Endodermal cell (in vitro differentiated cells): ENCODE measurements at regions not wholly inside any gene's neighbourhood (a gene's known extent, or its start where the extent isn't known, plus 50 kb on each side); places are given as distances from the start of the nearest gene placed in this dataset.
A peak's percentile ranks its signal among the peaks of the same experiment; 100 is the strongest.
"Not testable (repeated sequence)": the region's sequence is repeated elsewhere in the genome, so short reads cannot be mapped to it uniquely, and the experiment has no call there.

Source experiments
- DNase-seq: peaks from one replicate; pipeline ENCODE4 v3.0.0-alpha.2; 2017
- H3K27ac ChIP-seq: 2 replicates; pipeline ENCODE4 v1.5.1; 2013; ENCODE audit warnings: mild to moderate bottlenecking, low read depth, low read length, moderate library complexity
- H3K27me3 ChIP-seq: 2 replicates; pipeline ENCODE4 v1.6.1; 2013; ENCODE audit warnings: mild to moderate bottlenecking, low read length, moderate library complexity; ENCODE audit not compliant: insufficient read depth, control insufficient read depth, poor library complexity, severe bottlenecking
- H3K36me3 ChIP-seq: 2 replicates; pipeline ENCODE4 v1.7.0; 2013; ENCODE audit warnings: mild to moderate bottlenecking, low read length, moderate library complexity; ENCODE audit not compliant: control insufficient read depth, insufficient read depth
- H3K4me1 ChIP-seq: one replicate; pipeline ENCODE4 v1.7.0; 2013; ENCODE audit warnings: low read length; ENCODE audit not compliant: control insufficient read depth, insufficient read depth
- H3K4me3 ChIP-seq: 2 replicates; pipeline ENCODE4 v1.5.1; 2013; ENCODE audit warnings: mild to moderate bottlenecking, low read length, moderate library complexity
- H3K9ac ChIP-seq: 2 replicates; pipeline ENCODE4 v1.6.1; 2013; ENCODE audit warnings: mild to moderate bottlenecking, low read length, moderate library complexity; ENCODE audit not compliant: poor library complexity, severe bottlenecking; ENCODE audit errors: extremely low read depth
- H3K9me3 ChIP-seq: 2 replicates; pipeline ENCODE4 v1.6.1; 2013; ENCODE audit warnings: mild to moderate bottlenecking, low read length, moderate library complexity; ENCODE audit not compliant: control insufficient read depth
- H3K27ac Mint-ChIP-seq: 2 replicates; pipeline ENCODE4 v1.8.0; 2020; ENCODE audit warnings: mixed read lengths
- H3K27me3 Mint-ChIP-seq: 2 replicates; pipeline ENCODE4 v1.8.0; 2021; ENCODE audit warnings: mild to moderate bottlenecking, mixed read lengths; ENCODE audit not compliant: insufficient read depth
- H3K36me3 Mint-ChIP-seq: 2 replicates; pipeline ENCODE4 v1.8.0; 2020; ENCODE audit warnings: low read depth, mixed read lengths
- H3K4me1 Mint-ChIP-seq: 2 replicates; pipeline ENCODE4 v1.8.0; 2020; ENCODE audit warnings: mixed read lengths
- H3K4me3 Mint-ChIP-seq: 2 replicates; pipeline ENCODE4 v1.8.0; 2020; ENCODE audit warnings: mild to moderate bottlenecking, moderate library complexity, mixed read lengths
- H3K9me3 Mint-ChIP-seq: 2 replicates; pipeline ENCODE4 v1.8.0; 2020; ENCODE audit warnings: mild to moderate bottlenecking, mixed read lengths
- WGBS, 2 experiments: methylation state at CpG; one replicate each; pipeline versions ENCODE4 v1.1.5 to v1.1.7; 2013; ENCODE audit warnings: missing lambda C conversion rate in 2 of 2, mixed read lengths in 1 of 2; ENCODE audit not compliant: insufficient coverage in 1 of 2, insufficient read length in 1 of 2; 5-methylcytosine and 5-hydroxymethylcytosine counted together
- TF ChIP-seq, protein P1 (sequence below): fragments of 200-600 bp; sonication (generic); conservative IDR thresholded peaks from 2 replicates; pipeline ENCODE4 v1.5.0; 2021; ENCODE audit warnings: antibody characterized with exemption, mild to moderate bottlenecking

DNA sequence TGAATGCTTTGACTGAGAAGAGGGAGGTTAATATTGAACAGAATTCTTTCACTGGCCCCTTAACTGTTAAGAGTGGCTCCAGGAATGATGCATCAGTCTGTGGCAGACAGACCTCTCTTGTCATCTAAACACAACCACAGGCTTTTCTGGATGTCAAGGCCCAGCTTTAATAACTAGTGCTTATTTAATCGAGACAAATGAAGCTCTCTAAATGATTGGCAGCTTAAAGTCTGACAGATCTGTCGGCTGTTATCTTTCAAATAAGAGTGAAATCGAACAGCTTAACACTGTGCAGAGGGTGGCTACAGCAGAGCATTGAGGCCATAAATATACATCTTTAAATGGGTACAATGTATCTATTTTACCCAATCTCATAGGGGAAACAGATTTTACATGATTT is 500.8 kb upstream of the PABPC4L start:
- H3K9me3 ChIP-seq: peaks cover 19% of the 10 kb centered on the region
- WGBS, 2 experiments: 91% methylated on average over 3 of the region's 3 CpGs; no CpG with 5 or more reads in 1 of the 2 experiments
- peaks cover 16% of the 10 kb centered on the region for H3K9me3 Mint-ChIP-seq
- TF ChIP-seq, protein P1, sequence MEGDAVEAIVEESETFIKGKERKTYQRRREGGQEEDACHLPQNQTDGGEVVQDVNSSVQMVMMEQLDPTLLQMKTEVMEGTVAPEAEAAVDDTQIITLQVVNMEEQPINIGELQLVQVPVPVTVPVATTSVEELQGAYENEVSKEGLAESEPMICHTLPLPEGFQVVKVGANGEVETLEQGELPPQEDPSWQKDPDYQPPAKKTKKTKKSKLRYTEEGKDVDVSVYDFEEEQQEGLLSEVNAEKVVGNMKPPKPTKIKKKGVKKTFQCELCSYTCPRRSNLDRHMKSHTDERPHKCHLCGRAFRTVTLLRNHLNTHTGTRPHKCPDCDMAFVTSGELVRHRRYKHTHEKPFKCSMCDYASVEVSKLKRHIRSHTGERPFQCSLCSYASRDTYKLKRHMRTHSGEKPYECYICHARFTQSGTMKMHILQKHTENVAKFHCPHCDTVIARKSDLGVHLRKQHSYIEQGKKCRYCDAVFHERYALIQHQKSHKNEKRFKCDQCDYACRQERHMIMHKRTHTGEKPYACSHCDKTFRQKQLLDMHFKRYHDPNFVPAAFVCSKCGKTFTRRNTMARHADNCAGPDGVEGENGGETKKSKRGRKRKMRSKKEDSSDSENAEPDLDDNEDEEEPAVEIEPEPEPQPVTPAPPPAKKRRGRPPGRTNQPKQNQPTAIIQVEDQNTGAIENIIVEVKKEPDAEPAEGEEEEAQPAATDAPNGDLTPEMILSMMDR: no peak
- no peaks in the 10 kb centered on the region for H3K36me3 ChIP-seq
- DNase-seq: no peak
- no peak overlapping the region for H3K4me3 Mint-ChIP-seq
- no peak overlapping the region for H3K4me3 ChIP-seq
- H3K27ac Mint-ChIP-seq: no peak overlapping the region
- no peaks in the 10 kb centered on the region for H3K27me3 ChIP-seq
- peaks cover 8% of the 10 kb centered on the region for H3K36me3 Mint-ChIP-seq
- no peak overlapping the region for H3K27ac ChIP-seq
- no peaks in the 10 kb centered on the region for H3K27me3 Mint-ChIP-seq
- H3K4me1 ChIP-seq: no peaks in the 10 kb centered on the region
- H3K4me1 Mint-ChIP-seq: no peaks in the 10 kb centered on the region
- H3K9ac ChIP-seq: no peak overlapping the region

DNA sequence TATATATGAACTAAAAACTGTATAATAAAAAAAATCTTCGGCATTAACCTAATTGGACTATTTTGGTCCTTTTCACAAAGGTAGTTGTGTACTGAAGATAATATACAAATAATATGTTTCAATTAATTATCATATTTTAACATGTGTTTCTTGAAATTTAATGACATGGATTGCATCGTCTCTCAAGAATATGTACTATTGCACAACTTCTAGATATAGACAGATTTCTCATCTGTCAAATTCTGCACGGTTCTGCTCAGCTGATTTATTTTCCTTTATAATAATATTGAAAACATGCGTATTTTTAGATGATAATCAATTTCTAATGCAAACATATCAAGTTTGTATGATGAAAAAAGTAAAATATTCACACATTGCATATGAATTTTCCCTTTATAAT is 498.7 kb upstream of the PABPC4L start:
- Histone ChIP-seq H3K36me3 (no peaks in the 10 kb centered on the region), H3K4me3 (no peak overlapping the region), H3K4me1 (no peaks in the 10 kb centered on the region), H3K27me3 (no peaks in the 10 kb centered on the region), H3K27ac (no peak overlapping the region), H3K9ac (no peak overlapping the region), H3K9me3 (peaks cover 19% of the 10 kb centered on the region)
- Mint-ChIP-seq H3K27me3 (no peaks in the 10 kb centered on the region), H3K9me3 (peaks cover 20% of the 10 kb centered on the region), H3K27ac (no peak overlapping the region), H3K4me3 (no peak overlapping the region), H3K36me3 (peaks cover 8% of the 10 kb centered on the region), H3K4me1 (no peaks in the 10 kb centered on the region)
- WGBS, 2 experiments: no CpG with 5 or more reads among the region's 4 CpGs
- DNase-seq: no peak
- TF ChIP-seq, protein P1: no peak

DNA sequence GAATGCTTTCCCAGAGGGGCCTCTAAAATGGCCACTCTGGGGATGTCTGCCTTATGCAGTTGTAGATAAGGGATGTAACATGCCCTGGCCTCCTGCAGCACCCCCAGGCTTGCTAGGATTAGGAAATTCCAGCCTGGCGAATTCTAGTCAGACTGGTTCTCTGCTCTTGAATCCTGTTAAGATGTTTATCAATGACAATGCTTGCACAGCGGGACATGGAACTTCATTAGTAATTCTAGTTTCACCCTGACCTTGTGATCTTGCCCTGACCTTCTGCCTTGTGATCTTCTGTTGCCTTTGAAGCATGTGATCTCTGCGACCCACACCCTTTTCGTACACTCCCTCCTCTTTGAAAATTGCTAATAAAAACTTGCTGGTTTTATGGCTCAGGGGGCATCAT is 497.2 kb upstream of the PABPC4L start:
- H3K27ac Mint-ChIP-seq, H3K27me3 ChIP-seq, H3K27me3 Mint-ChIP-seq, H3K36me3 ChIP-seq, H3K27ac ChIP-seq, H3K9ac ChIP-seq, H3K4me3 Mint-ChIP-seq, H3K36me3 Mint-ChIP-seq, H3K4me1 ChIP-seq, H3K4me1 Mint-ChIP-seq: not testable (repeated sequence)
- 89 to 100% methylated on average over 2 to 4 of the region's 4 CpGs for WGBS, 2 experiments
- peaks cover 19% of the 10 kb centered on the region for H3K9me3 ChIP-seq
- peaks cover 20% of the 10 kb centered on the region for H3K9me3 Mint-ChIP-seq
- peak; percentile 44 for DNase-seq
- H3K4me3 ChIP-seq: peak overlapping the region; percentile 1

DNA sequence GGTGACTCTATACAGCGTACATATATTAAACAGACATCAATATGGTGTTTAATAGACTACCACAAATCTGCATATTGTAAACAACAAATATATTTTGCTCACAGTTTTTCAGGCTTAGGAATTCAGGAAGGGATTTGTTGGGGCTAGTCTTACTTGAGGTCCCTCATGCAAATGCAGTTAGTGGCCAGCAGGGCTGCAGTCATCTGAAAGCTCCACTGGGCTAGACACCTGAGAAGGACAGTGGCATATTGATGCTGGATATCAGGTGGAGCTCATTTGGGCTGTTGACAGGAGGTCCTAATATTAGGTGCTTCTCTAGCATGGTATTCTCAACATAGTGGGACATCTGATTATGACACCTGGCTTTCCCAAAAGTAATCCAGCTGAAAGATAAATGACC is 493.8 kb upstream of the PABPC4L start:
- peaks cover 8% of the 10 kb centered on the region for H3K36me3 Mint-ChIP-seq
- H3K9me3 ChIP-seq: peaks cover 19% of the 10 kb centered on the region
- H3K4me3 Mint-ChIP-seq: no peak overlapping the region

More for the DNA sequence above, 493.8 kb upstream of the PABPC4L start:
- H3K27ac Mint-ChIP-seq: no peak overlapping the region
- Histone ChIP-seq H3K4me3 (no peak overlapping the region), H3K4me1 (no peaks in the 10 kb centered on the region), H3K27ac (no peak overlapping the region), H3K36me3 (no peaks in the 10 kb centered on the region), H3K9ac (no peak overlapping the region), H3K27me3 (no peaks in the 10 kb centered on the region)
- no peaks in the 10 kb centered on the region for H3K27me3 Mint-ChIP-seq
- 80 to 100% methylated on average over 1 of the region's 1 CpG for WGBS, 2 experiments
- no peak for DNase-seq
- TF ChIP-seq, protein P1: peak; percentile 62
- H3K9me3 Mint-ChIP-seq: peaks cover 20% of the 10 kb centered on the region
- no peaks in the 10 kb centered on the region for H3K4me1 Mint-ChIP-seq
